OCI-LY1 (cell line): ENCODE measurements at regions not wholly inside any gene's neighbourhood (a gene's known extent, or its start where the extent isn't known, plus 50 kb on each side); places are given as distances from the start of the nearest gene placed in this dataset.
"Not testable (repeated sequence)": the region's sequence is repeated elsewhere in the genome, so short reads cannot be mapped to it uniquely, and the experiment has no call there.

Experiments used
- H2AFZ ChIP-seq: fragments of 200-600 bp; sonication (generic), shearing (Covaris generic); 2 replicates; pipeline ENCODE4 v1.6.0; 2014; ENCODE audit warnings: antibody characterized with exemption, mild to moderate bottlenecking, low read length
- H3F3A ChIP-seq: fragments of 200-600 bp; sonication (generic), shearing (Covaris generic); 2 replicates; pipeline ENCODE4 v1.6.0; 2014; ENCODE audit warnings: mild to moderate bottlenecking, antibody characterized with exemption, low read length, moderate library complexity; ENCODE audit not compliant: insufficient read depth
- H3K27ac ChIP-seq: fragments of 200-600 bp; sonication (generic); 2 replicates; pipeline ENCODE4 v1.5.1; 2014; ENCODE audit warnings: low read length, mixed run types, mild to moderate bottlenecking, low read depth; ENCODE audit not compliant: poor library complexity, severe bottlenecking
- H3K27me3 ChIP-seq: fragments of 200-600 bp; sonication (generic); 2 replicates; pipeline ENCODE4 v1.6.0; 2014; ENCODE audit warnings: antibody characterized with exemption, mild to moderate bottlenecking, low read length, moderate library complexity; ENCODE audit not compliant: insufficient read depth
- H3K36me3 ChIP-seq: fragments of 200-600 bp; sonication (generic); 2 replicates; pipeline ENCODE4 v1.6.1; 2014; ENCODE audit warnings: mild to moderate bottlenecking, antibody characterized with exemption, low read length, moderate library complexity, mixed read lengths; ENCODE audit not compliant: insufficient read depth
- H3K4me1 ChIP-seq: fragments of 200-600 bp; sonication (generic); 2 replicates; pipeline ENCODE4 v1.5.1; 2014; ENCODE audit warnings: mild to moderate bottlenecking, low read length, moderate library complexity; ENCODE audit not compliant: insufficient read depth, severe bottlenecking
- H3K4me2 ChIP-seq: fragments of 200-600 bp; sonication (generic), shearing (Covaris generic); 2 replicates; pipeline ENCODE4 v1.6.1; 2014; ENCODE audit warnings: low read length
- H3K4me3 ChIP-seq: fragments of 200-600 bp; sonication (generic); 2 replicates; pipeline ENCODE4 v1.5.1; 2014; ENCODE audit warnings: low read length, low read depth, mild to moderate bottlenecking, mixed read lengths; ENCODE audit not compliant: poor library complexity, severe bottlenecking
- H3K79me2 ChIP-seq: fragments of 200-600 bp; shearing (Covaris generic); 2 replicates; pipeline ENCODE4 v1.6.1; 2016; ENCODE audit warnings: mixed run types, low read length, mixed read lengths; ENCODE audit not compliant: insufficient read depth
- H3K9ac ChIP-seq: fragments of 200-600 bp; sonication (generic), shearing (Covaris generic); 2 replicates; pipeline ENCODE4 v1.6.1; 2014; ENCODE audit warnings: mild to moderate bottlenecking, low read length, mixed read lengths
- H3K9me2 ChIP-seq: fragments of 200-600 bp; sonication (generic), shearing (Covaris generic); 2 replicates; pipeline ENCODE4 v1.6.1; 2014; ENCODE audit warnings: low read depth, mild to moderate bottlenecking, low read length, mixed read lengths
- H3K9me3 ChIP-seq: fragments of 200-600 bp; shearing (Covaris generic); 2 replicates; pipeline ENCODE4 v1.6.1; 2014; ENCODE audit warnings: low read length, mixed read lengths
- H4K20me1 ChIP-seq: fragments of 200-600 bp; sonication (generic), shearing (Covaris generic); 2 replicates; pipeline ENCODE4 v1.6.0; 2016; ENCODE audit warnings: mild to moderate bottlenecking, low read length; ENCODE audit not compliant: insufficient read depth
- CTCF ChIP-seq: fragments of 200-600 bp; sonication (generic), shearing (Covaris generic); IDR thresholded peaks from 2 replicates; pipeline ENCODE4 v1.5.1; 2017; ENCODE audit warnings: mild to moderate bottlenecking, antibody characterized with exemption, low read length, moderate library complexity, mixed read lengths
- EZH2 ChIP-seq: fragments of 200-600 bp; sonication (generic), shearing (Covaris generic); IDR thresholded peaks from 2 replicates; pipeline ENCODE4 v1.8.0; 2017; ENCODE audit warnings: borderline replicate concordance, mixed run types, mild to moderate bottlenecking, antibody characterized with exemption, low read length, moderate library complexity, mixed read lengths

GRCh38 chr6:28841290-28841689 is 82.5 kb downstream of the TRIM27 start:
- Histone ChIP-seq H3K4me3 (no peak overlapping the region), H2AFZ (no peak overlapping the region), H3K79me2 (no peaks in the 10 kb centered on the region), H4K20me1 (no peaks in the 10 kb centered on the region), H3K9ac (no peak overlapping the region), H3F3A (no peaks in the 10 kb centered on the region), H3K27ac (no peak overlapping the region), H3K27me3 (no peaks in the 10 kb centered on the region), H3K9me2 (no peaks in the 10 kb centered on the region), H3K4me1 (peaks cover 8% of the 10 kb centered on the region), H3K9me3 (no peaks in the 10 kb centered on the region), H3K4me2 (no peak overlapping the region), H3K36me3 (no peaks in the 10 kb centered on the region)
- TF ChIP-seq EZH2 (no peak), CTCF (0 out of 2 replicates have a peak, but pooled peaks have one; percentile 5)

GRCh38 chr6:28848756-28849155 is 75.0 kb downstream of the TRIM27 start:
- H3K9ac ChIP-seq, H3K27ac ChIP-seq: not testable (repeated sequence)
- peak overlapping the region; percentile 43; the same call in 1 of the 2 replicates for H3K4me2 ChIP-seq

More at GRCh38 chr6:28848756-28849155, 75.0 kb downstream of the TRIM27 start:
- H3K36me3 ChIP-seq, H3K79me2 ChIP-seq, H3K9me3 ChIP-seq, H3K9me2 ChIP-seq, H3K4me1 ChIP-seq, H2AFZ ChIP-seq, H3K27me3 ChIP-seq, H3F3A ChIP-seq, H4K20me1 ChIP-seq: not testable (repeated sequence)
- H3K4me3 ChIP-seq: peak overlapping the region; percentile 23
- TF ChIP-seq CTCF: peak; percentile 40
